Chondrocyte (in vitro differentiated cells): ENCODE measurements at regions not wholly inside any gene's neighbourhood (a gene's known extent, or its start where the extent isn't known, plus 50 kb on each side); places are given as distances from the start of the nearest gene placed in this dataset.

Experiments used
- DNase-seq: peaks from one replicate; pipeline ENCODE4 v3.0.0; 2021; ENCODE audit warnings: mixed read lengths, low spot score
- H3K27ac Mint-ChIP-seq: one replicate; pipeline ENCODE4 v1.8.0; 2021; ENCODE audit warnings: mild to moderate bottlenecking, moderate library complexity, mixed read lengths; ENCODE audit not compliant: unreplicated experiment
- H3K27me3 Mint-ChIP-seq: 2 replicates; pipeline ENCODE4 v1.8.0; 2021; ENCODE audit warnings: low read depth, mixed read lengths
- H3K36me3 Mint-ChIP-seq: 2 replicates; pipeline ENCODE4 v1.8.0; 2021; ENCODE audit warnings: low read depth, mixed read lengths
- H3K4me1 Mint-ChIP-seq: 2 replicates; pipeline ENCODE4 v1.8.0; 2021; ENCODE audit warnings: low read depth, mild to moderate bottlenecking, mixed read lengths
- H3K4me3 Mint-ChIP-seq: one replicate; pipeline ENCODE4 v1.8.0; 2021; ENCODE audit warnings: mild to moderate bottlenecking, moderate library complexity, mixed read lengths; ENCODE audit not compliant: unreplicated experiment
- H3K9me3 Mint-ChIP-seq: 2 replicates; pipeline ENCODE4 v1.8.0; 2021; ENCODE audit warnings: low read depth, mixed read lengths
- CTCF ChIP-seq: fragments of 200-600 bp; sonication (generic); IDR thresholded peaks from 2 replicates; pipeline ENCODE4 v1.5.0; 2021; ENCODE audit warnings: antibody characterized with exemption, mild to moderate bottlenecking, moderate library complexity

GRCh38 chr14:96143906-96144305 is 60.7 kb upstream of the BDKRB2 start:
- H3K27ac Mint-ChIP-seq = no peak overlapping the region
- H3K9me3 Mint-ChIP-seq = peaks cover 18% of the 10 kb centered on the region
- H3K27me3 Mint-ChIP-seq = peaks cover 2% of the 10 kb centered on the region
- H3K36me3 Mint-ChIP-seq = no peaks in the 10 kb centered on the region
- H3K4me1 Mint-ChIP-seq = peaks cover 24% of the 10 kb centered on the region
- DNase-seq = no peak
- H3K4me3 Mint-ChIP-seq = no peak overlapping the region
- TF ChIP-seq CTCF = no peak

GRCh38 chr14:96145116-96145864 is 59.3 kb upstream of the BDKRB2 start:
- peak overlapping the region; percentile 23 for H3K4me3 Mint-ChIP-seq
- peaks cover 26% of the 10 kb centered on the region for H3K4me1 Mint-ChIP-seq
- H3K27me3 Mint-ChIP-seq = peaks cover 2% of the 10 kb centered on the region
- DNase-seq = no peak
- TF ChIP-seq CTCF = no peak
- peak overlapping the region; percentile 90 for H3K27ac Mint-ChIP-seq
- peaks cover 18% of the 10 kb centered on the region for H3K9me3 Mint-ChIP-seq
- H3K36me3 Mint-ChIP-seq = no peaks in the 10 kb centered on the region

GRCh38 chr14:96146131-96146771 is 58.4 kb upstream of the BDKRB2 start:
- H3K27me3 Mint-ChIP-seq = peaks cover 2% of the 10 kb centered on the region
- TF ChIP-seq CTCF = peak; percentile 35
- peak overlapping the region; percentile 90 for H3K27ac Mint-ChIP-seq
- H3K4me1 Mint-ChIP-seq = peaks cover 26% of the 10 kb centered on the region
- no peaks in the 10 kb centered on the region for H3K36me3 Mint-ChIP-seq
- DNase-seq = peak; percentile 51
- H3K4me3 Mint-ChIP-seq = no peak overlapping the region
- peaks cover 18% of the 10 kb centered on the region for H3K9me3 Mint-ChIP-seq

- H3K4me3 Mint-ChIP-seq = no peak overlapping the region
- H3K9me3 Mint-ChIP-seq = peaks cover 14% of the 10 kb centered on the region
- H3K27ac Mint-ChIP-seq = no peak overlapping the region
- H3K27me3 Mint-ChIP-seq = no peaks in the 10 kb centered on the region
- peaks cover 25% of the 10 kb centered on the region for H3K4me1 Mint-ChIP-seq
- no peak for TF ChIP-seq CTCF
- no peaks in the 10 kb centered on the region for H3K36me3 Mint-ChIP-seq
- no peak for DNase-seq
These were observed 56.0 kb upstream of the BDKRB2 start for GRCh38 chr14:96148631-96149030.

- no peak overlapping the region for H3K27ac Mint-ChIP-seq
- no peaks in the 10 kb centered on the region for H3K27me3 Mint-ChIP-seq
- no peak for TF ChIP-seq CTCF
- no peak overlapping the region for H3K4me3 Mint-ChIP-seq
- peaks cover 23% of the 10 kb centered on the region for H3K4me1 Mint-ChIP-seq
- H3K36me3 Mint-ChIP-seq = no peaks in the 10 kb centered on the region
- H3K9me3 Mint-ChIP-seq = peaks cover 11% of the 10 kb centered on the region
- DNase-seq = peak; percentile 72
These were observed 55.5 kb upstream of the BDKRB2 start for GRCh38 chr14:96149131-96149530.
